SH-SY5Y (cell line): ENCODE measurements at regions not wholly inside any gene's neighbourhood (a gene's known extent, or its start where the extent isn't known, plus 50 kb on each side); places are given as distances from the start of the nearest gene placed in this dataset.

Experiments used
- GATA2 ChIP-seq: IDR thresholded peaks from 2 replicates; pipeline ENCODE4 v1.6.1; 2011; ENCODE audit warnings: mild to moderate bottlenecking, low read depth, low read length
- GATA3 ChIP-seq: IDR thresholded peaks from 2 replicates; pipeline ENCODE4 v1.6.1; 2011; ENCODE audit warnings: low read depth, mild to moderate bottlenecking, low read length, moderate library complexity

- no peak for TF ChIP-seq GATA3
- TF ChIP-seq GATA2, result no peak
Measured at GRCh38 chr3:17941766-17942165, 199.3 kb upstream of the TBC1D5 start.
